GM11168 (cell line): ENCODE measurements at regions not wholly inside any gene's neighbourhood (a gene's known extent, or its start where the extent isn't known, plus 50 kb on each side); places are given as distances from the start of the nearest gene placed in this dataset.

Source experiments
- in situ Hi-C: fragments of 300-500 bp; cut with MboI; formaldehyde crosslinking; loops from one replicate; pipeline ENCODE4 v1.12.0; 2022; ENCODE audit warnings: low sequenced_read_pairs; ENCODE audit not compliant: unreplicated experiment

DNA sequence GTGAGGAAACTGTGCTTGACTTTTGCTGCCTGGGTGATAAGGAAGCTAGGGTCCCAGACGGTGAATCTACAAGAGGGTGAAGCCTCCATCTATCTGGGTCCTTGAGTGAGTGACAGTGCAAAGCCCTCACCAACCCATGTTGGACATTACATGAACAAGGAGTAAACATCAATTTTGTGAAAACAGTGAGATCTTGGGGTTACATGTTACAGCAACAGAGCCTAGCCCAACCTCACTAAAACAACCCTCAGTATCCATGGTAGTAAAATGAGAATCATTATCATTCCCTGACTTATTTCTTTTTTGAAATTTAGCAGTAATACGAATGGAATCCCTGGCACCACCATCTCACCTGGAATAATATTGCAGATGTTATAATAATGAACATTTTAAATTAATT is 103.4 kb downstream of the TSN start:
- in situ Hi-C loops, result no loop called here

DNA sequence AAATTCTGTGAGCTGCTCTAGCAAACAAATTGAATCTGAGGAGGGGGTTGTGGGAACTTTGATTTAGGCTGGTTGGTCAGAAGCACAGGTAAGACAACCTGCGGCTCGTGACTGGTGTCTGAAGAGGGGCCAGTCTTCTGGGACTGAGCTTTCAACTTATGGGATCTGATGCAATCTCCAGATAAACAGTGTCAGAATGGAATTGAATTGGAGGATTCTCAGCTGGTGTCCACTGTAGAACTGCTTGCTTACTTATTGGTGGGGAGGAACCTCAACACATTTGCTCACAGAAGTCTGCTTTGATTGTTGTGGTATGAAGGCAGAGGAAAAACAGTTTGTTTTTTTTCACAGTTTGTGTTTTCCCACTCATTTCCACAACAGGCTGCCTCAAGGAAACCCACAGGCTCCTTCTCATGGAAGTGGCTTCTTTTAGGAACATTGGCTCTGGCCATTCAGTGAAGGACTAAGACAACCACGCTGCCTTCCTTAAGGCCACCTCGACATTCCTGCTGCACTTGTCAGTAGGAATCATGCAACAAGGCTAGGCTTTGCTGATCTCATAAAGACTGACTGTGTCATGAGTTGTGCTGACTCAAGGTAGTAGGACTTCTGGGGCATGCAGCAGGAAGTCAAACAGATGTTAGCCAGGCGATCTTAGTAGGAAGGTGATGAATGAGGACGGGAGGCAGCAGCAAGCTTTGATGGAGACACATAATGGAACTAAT is 104.7 kb downstream of the TSN start:
- in situ Hi-C loops, result no loop called here

DNA sequence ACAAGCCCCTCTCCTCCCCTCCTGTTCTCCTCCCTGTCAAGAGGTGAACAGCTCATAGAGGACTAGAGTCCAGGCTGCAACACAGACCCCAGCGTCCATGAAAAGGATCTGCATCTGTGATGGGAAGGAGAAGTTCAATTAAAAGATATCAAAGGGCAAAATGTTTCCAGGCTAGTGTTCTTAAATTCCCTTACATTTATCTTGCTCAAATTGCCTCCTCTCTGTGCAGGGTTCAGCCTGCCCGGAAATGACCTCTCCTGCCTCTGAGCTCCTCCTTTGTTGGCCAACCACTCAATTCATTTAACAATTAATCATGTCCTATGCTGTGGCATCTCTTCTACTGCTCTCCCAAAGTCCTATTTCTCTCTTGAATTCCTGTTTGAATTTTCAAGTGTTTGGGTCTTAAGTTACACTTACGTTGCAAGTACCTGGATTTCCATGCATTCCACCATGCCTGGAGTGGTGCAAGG is 105.3 kb downstream of the TSN start:
- in situ Hi-C loops, result no loop called here

DNA sequence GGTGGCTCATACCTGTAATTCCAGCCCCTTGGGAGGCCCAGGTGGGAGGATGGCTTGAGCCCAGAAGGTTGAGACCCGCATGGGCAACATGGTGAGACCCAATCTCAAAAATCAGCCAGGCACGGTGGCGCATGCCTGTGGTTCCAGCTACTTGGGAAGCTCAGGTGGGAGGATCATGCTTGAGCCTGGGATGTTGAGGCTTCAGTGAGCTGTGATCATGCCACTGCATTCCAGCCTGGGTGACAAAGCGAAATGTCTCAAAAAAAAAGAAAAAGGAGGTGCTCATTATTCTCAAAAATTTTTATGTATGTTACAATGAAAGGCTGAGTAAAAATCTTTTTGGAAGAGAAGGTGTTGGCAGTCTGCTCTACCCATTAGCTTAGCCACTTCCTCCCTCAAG is 106.8 kb downstream of the TSN start:
- in situ Hi-C loops, result no loop called here

DNA sequence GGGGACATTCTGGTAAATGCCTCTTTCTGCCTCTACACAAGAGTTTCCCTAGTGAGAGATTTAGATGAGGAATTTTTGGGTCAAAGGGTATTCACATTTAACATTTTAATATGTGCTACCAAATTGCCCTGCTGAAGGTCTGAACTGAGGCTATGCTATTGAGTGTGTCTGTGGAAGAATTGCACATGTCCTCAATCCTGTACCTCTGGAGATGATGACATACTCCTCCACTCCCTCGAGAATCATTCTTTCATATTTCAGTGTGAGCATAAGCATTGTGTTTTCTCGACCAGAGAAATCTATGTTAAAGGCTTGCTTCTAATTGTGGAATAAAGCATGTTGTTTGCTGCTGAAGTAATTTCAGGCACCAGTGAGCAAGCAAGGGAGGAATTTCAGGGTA is 110.5 kb downstream of the TSN start:
- in situ Hi-C loops, result no loop called here

DNA sequence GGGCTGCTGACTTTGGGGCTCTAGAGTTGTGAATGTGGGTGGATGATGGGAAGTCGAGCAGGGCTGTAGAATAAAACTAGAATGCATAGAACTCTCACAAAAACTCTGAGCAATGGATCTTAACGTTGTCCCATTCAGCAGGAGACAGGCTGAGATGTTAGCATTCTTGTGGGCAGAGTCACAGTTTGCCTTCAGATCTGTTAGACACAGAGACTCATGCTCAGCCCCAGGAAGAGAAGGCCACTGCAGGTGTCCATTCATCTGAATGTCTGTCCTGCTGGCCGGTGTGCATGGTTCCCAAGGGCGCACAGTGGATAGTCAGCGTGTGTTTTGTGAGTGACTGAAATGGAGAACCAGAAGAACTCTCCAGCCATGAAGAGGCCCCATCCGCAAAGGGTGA is 111.3 kb downstream of the TSN start:
- in situ Hi-C loops, result no loop called here

DNA sequence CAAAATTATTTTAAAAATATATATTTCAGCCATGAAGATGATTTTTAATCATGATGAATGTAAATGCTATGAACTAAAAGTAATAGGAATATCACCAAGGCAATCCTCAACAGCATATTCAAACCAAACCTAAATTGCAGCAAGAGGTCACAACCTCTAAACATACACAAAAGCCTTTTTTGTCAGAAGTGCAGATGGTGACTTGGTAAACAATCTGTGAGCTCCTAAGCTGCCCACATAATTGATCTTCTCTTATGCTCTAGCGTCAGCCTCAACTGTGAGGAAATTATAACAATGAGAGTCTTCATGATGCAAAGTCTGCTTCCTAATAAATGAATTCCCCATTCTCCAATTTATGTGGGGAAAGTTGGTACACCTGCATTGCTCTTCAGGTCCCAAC is 113.2 kb downstream of the TSN start:
- in situ Hi-C loops, result no loop called here

DNA sequence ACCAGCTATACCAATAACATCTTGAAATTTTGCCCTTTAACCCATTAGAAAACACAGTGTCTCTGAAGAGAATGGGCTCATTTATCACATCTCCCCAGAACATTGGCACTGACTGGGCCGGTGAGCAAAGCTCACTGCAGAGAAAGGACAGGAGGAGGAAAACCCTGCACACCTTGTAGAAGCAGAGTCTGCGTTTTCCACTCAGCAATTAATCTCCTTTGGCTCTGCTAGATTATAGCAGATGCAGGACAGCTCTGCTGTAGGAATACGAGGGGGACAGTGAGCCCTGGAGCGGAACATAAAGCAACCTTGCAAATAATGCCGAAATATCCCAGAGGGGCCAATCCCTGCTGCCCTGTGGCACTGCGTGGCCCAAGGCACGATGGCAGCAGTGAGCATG is 113.9 kb downstream of the TSN start:
- in situ Hi-C loops, result no loop called here

DNA sequence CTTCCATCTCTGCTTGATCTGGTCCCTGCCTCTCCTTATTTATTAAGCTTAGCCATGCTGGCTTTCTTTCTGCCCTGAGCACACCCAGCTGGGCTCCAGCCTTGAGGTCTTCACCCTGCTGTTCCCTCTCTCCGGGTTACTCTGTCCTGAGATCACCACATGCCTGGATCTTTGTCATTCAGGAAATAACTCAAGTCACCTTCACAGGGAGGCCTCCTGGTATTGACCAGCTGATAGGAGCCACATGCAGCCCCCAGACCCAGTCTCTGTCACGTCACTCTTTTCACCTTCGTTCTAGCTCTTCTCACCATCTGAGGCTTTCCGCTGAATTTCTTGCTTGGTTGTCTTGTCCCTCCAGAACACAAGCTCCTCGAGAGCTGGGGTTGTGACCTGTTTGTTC is 114.4 kb downstream of the TSN start:
- in situ Hi-C loops, result no loop called here

DNA sequence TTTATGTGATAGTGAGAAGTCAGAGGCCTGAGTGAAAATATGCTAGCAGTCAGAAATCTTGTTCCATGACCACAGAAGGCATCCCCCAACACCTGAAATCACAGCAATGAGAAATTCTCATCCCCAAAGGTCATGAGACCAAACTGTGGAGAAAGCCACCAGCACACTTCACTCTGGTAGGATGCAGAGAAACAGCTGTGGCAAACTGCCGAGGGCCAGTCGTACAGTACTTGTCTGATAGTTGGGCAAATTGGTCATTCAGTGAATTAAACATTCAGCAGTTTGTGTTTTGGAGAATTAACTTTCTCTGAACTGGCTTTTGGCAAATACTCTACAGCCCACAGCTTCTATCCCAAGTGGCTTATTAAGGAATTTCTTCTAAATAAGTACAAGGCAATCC is 117.2 kb downstream of the TSN start:
- in situ Hi-C loops, result no loop called here

DNA sequence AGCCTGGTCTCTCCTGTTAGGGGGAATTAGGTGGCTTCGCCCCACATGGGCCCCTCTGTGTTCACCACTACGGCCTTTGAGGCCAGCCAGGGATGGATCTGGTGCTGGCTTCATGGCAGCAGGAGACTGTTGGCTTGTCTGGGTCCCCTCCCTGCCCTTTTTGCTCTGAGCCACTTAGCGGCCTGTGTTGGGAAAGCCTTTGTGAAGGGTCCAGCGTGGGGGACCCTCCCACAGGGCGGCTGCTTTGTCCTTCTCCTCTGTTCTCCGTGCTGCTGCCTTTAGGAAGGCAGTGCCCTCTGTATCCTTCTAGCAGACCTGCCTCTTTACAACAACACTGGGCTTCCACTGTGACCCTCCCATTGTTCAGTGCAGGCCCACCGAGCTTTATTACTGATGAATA is 118.4 kb downstream of the TSN start:
- in situ Hi-C loops, result no loop called here

DNA sequence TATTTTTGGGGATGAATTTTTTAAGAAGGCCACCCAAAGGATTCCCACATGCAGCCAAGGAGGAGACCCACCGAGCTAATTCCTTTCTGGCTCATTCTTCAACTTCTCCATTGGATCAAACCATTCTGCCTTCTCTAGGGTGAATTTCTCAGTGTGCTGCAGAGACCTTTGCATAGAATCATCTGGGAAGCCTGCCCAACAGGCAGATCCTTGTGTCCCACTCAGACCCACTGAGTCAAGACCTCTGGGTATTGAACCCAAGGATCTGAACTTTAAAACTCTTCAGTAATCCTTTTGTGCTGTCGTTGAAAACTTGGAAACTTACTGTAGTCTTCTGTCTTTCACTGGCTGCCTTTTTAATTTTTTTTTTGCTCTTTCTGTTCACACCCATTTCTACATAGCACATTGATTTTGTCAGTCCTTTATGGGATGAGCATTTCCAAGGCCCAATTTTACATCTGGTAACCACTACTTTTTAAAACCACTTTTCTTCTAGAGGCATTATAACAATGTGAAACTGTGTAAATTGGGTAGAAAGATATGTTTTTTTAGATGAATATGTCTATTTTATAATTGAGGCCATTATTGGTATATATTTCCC is 120.2 kb downstream of the TSN start:
- in situ Hi-C loops, result no loop called here

DNA sequence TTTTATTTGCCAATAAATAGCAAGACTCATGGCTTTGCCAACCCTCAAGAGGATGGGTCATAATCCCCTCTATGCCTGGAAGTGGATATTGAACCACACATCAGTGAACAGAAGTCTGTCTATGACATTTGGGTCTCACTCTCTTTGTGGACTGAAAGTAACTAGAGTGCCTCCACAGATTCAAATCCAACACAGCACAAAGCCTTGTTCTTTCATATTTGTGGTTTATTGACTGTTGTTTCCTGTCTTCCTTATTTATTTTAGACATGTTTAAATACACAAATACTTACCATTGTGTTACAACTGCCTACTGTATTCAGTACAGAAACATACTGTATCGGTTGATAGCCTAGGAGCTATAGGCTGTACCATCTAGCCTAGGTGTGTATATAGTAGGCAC is 121.9 kb downstream of the TSN start:
- in situ Hi-C loops, result no loop called here

DNA sequence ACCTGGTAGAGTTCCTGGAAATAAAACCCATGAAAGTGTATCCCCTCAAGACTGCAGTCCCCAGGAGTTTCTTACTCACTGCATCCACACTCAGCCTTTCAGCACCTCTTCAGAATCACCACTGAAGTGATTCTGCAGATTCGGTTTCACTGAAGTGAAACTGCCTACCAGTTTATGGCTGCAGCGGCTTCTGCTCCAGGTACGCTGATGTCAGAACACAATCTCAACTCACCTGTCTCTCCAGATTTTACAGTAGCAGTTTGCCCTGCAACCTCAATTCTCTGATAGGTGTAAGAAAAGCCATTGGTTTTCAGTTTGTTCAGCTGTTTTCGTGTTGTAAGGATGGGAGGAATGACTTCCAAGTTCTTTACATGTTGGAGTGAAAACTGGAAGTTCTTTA is 124.8 kb downstream of the TSN start:
- in situ Hi-C loops, result no loop called here

DNA sequence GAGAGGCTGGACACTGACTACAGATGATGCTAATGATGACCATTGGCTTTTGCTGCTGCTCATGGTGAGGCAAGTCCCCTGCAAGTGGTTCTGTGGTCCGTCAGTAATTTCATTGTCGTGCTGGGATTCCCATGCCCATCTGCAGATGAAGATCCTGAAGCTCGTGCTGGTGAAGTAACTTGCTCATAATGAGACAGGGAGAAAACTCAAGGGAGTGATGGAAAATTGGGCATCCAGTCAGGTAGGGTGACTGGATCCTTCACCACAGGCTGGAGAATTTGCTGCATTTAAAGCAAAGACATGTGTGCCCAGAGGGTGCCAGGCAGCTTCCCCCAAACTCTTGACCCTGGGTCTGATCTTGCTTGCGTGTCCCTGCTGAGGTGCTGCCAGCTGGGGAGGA is 125.6 kb downstream of the TSN start:
- in situ Hi-C loops, result no loop called here

DNA sequence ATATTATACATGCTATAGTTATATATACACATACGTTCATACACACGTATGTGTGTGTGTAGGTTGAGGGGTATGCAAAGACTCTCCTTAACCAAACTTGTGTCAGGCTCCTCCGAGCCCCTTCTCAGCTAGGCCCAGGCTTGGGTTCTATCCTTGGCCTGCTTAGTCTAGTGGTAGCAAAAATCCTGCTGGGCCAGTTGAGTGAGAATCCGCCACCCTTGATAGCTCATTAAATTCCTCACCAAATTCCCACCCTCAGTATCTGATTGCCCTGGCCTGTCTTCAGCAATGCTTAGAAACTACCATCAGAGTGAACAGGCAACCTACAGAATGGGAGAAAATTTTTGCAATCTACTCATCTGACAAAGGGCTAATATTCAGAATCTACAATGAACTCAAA is 126.5 kb downstream of the TSN start:
- in situ Hi-C loops, result no loop called here

DNA sequence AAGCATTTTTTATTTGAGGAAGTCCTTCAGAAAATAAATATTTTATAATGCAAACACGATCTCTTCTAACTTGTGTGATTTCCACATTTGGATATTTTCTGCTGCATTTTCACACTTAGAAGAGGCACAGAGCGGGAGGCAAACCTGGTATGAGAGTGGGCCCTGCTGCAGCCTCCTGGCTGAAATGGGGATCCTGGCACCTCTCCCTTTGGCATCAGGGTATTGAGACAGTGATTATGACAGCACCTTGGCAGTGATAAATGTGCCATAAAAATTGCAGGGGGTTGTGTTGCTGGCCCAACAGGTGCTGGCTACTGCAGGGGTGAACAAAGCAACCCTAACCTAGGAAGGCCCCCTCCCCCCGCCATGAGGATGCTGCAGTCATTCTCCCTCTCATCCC is 128.6 kb downstream of the TSN start:
- in situ Hi-C loops, result no loop called here

DNA sequence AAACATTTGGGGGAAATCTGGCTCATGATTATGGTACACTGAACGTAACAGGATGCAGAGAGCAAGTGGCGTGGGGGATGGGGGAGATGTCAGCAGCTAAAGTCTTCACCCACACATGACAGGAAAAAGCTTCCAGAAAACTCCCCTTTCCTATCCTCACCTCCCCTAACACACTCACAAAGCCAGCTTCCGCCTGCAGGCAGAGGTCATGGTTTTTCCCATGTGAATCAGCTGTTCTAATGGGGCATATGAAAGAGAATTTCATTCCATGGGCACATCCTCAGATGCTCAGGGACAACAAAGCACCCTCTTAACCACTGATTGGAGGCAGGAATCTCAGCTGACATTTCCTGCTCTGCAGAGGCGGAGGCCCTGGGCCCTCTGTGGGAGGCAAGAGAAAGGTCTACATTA is 129.1 kb downstream of the TSN start:
- in situ Hi-C loops, result no loop called here

DNA sequence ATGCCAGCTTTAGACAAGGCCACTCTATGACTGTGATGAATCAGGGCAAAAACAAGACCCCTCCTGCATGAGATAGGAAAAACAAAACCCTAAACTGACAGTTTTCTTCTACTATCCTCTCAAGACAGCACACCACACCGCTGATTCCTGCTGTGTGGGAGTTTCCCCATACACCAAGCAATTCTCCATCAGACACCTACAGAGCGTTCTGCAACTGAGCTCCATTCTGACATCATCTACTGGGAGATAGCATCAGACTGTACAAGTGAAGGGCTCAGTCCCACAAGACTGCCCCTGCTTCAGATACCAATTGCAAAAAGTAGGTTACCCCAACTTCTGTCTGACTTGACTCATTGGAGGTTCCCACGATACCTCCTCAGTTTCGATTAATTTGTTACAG is 130.6 kb downstream of the TSN start:
- in situ Hi-C loops, result no loop called here

DNA sequence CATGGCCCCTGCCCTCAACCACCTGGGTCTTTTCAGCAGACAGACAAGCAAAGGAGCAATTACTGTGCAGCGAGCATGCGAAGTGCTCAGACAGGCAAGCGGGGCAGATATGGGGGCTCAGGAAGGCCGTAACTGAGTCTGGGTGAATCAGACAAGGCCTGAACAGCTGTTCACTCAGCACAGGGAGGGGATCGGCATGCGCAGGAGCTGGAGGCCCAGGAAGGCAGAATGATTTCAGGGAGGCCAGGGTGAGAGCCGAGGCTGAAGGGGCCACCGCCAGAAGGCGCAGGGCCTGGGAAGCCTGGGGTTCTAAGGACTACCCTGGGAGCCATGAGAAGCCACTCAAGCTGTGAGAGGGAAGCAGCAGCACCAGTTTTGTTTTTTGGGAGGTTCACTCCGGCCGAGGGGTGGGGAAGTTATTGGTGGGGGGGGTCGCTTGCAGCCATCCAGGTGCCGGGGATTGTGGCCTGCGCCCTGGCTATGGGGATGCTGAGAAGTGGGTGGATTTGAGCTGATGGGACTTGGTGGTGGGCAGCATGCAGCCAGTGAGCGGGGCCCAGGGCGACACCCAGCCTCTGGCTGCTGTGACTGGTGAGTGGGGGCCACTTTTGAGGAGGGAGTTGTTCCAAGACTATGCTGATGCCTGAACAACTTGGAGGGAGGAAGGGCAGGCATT is 132.2 kb downstream of the TSN start:
- in situ Hi-C loops, result no loop called here

DNA sequence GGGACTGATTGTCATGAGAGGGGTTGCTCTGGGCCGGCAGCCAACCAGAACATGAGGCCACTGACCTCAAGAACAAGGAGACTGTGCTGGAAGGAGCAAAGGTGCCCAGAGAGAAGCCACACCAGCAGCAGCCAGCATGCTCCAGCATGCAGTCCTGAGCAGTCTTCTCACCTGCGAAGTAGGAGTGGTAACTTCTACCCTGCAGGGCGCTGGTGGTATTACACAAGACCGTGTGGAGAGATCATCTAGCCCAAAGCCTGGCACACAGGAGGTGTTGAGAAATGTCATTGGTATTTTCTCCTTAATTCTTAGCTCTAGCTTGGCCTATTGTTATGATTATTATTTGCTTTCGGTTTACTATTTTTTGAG is 132.7 kb downstream of the TSN start:
- in situ Hi-C loops, result no loop called here

DNA sequence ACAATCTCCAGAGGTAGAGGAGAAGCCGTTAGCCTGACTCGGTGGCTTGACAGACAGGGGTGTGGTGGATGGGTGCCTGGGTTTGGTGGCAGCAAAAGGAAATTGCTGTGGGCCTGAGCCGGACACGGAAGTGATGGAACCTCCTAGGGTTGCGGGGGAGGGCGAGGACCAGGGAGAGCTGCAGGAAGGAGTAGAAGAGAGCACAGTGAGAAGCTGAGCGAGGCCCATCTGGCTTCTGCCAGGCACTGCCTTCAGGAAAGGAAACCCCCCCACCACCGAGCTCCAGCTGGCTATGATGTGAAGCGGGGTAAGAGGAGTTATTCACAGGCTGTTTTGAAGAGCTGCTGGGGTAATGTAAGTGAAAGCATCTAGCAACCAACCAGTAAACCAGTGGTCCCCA is 134.6 kb downstream of the TSN start:
- in situ Hi-C loops, result no loop called here
